Glutamatergic neuron (in vitro differentiated cells): ENCODE measurements at regions not wholly inside any gene's neighbourhood (a gene's known extent, or its start where the extent isn't known, plus 50 kb on each side); places are given as distances from the start of the nearest gene placed in this dataset.

Experiments
- DNase-seq: peaks from one replicate; pipeline ENCODE4 v3.0.0; 2022
- H3K27ac Mint-ChIP-seq: one replicate; pipeline ENCODE4 v1.8.0; 2020; ENCODE audit warnings: mild to moderate bottlenecking, mixed read lengths, inconsistent platforms; ENCODE audit not compliant: unreplicated experiment
- H3K27me3 Mint-ChIP-seq: one replicate; pipeline ENCODE4 v1.8.0; 2020; ENCODE audit warnings: mild to moderate bottlenecking, moderate library complexity, mixed read lengths, inconsistent platforms; ENCODE audit not compliant: unreplicated experiment
- H3K36me3 Mint-ChIP-seq: one replicate; pipeline ENCODE4 v1.8.0; 2020; ENCODE audit warnings: mild to moderate bottlenecking, mixed read lengths, inconsistent platforms; ENCODE audit not compliant: unreplicated experiment
- H3K4me1 Mint-ChIP-seq: one replicate; pipeline ENCODE4 v1.8.0; 2020; ENCODE audit warnings: mild to moderate bottlenecking, low read depth, mixed read lengths, inconsistent platforms; ENCODE audit not compliant: unreplicated experiment
- H3K4me3 Mint-ChIP-seq: one replicate; pipeline ENCODE4 v1.8.0; 2020; ENCODE audit warnings: mild to moderate bottlenecking, mixed read lengths, inconsistent platforms; ENCODE audit not compliant: unreplicated experiment
- H3K9me3 Mint-ChIP-seq: one replicate; pipeline ENCODE4 v1.8.0; 2020; ENCODE audit warnings: mild to moderate bottlenecking, moderate library complexity, mixed read lengths, inconsistent platforms; ENCODE audit not compliant: unreplicated experiment
- TF ChIP-seq, protein P1 (sequence below): fragments of 200-600 bp; sonication (generic); IDR thresholded peaks from one replicate; pipeline ENCODE4 v1.5.0; 2021; ENCODE audit not compliant: partially characterized antibody, unreplicated experiment

DNA sequence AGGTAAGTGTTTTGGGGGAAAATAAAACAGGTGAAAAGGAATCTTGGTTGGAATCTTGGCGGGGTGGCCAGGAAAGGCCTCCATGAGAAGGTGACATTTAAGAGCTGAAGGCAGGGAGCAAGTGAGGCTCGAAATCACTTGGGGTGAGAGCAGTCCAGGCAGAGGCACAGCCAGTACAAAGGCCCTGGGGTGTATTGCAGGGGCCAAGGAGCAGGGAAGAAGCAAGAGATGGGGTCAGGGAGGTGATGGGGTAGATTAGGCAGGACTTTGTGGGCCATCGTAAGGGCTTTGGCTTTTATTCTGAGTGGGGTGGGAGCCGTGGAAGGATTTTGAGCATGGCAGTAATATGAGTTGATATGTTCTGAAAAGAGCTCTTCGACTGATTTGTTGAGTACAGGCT, 551.1 kb downstream of the MN1 start:
- H3K27me3 Mint-ChIP-seq, result peaks cover 10% of the 10 kb centered on the region
- peaks cover 8% of the 10 kb centered on the region for H3K36me3 Mint-ChIP-seq
- no peak overlapping the region for H3K27ac Mint-ChIP-seq
- TF ChIP-seq, protein P1, sequence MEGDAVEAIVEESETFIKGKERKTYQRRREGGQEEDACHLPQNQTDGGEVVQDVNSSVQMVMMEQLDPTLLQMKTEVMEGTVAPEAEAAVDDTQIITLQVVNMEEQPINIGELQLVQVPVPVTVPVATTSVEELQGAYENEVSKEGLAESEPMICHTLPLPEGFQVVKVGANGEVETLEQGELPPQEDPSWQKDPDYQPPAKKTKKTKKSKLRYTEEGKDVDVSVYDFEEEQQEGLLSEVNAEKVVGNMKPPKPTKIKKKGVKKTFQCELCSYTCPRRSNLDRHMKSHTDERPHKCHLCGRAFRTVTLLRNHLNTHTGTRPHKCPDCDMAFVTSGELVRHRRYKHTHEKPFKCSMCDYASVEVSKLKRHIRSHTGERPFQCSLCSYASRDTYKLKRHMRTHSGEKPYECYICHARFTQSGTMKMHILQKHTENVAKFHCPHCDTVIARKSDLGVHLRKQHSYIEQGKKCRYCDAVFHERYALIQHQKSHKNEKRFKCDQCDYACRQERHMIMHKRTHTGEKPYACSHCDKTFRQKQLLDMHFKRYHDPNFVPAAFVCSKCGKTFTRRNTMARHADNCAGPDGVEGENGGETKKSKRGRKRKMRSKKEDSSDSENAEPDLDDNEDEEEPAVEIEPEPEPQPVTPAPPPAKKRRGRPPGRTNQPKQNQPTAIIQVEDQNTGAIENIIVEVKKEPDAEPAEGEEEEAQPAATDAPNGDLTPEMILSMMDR, result no peak
- H3K4me1 Mint-ChIP-seq, result no peaks in the 10 kb centered on the region
- no peak for DNase-seq
- H3K9me3 Mint-ChIP-seq, result no peaks in the 10 kb centered on the region
- H3K4me3 Mint-ChIP-seq, result no peak overlapping the region

DNA sequence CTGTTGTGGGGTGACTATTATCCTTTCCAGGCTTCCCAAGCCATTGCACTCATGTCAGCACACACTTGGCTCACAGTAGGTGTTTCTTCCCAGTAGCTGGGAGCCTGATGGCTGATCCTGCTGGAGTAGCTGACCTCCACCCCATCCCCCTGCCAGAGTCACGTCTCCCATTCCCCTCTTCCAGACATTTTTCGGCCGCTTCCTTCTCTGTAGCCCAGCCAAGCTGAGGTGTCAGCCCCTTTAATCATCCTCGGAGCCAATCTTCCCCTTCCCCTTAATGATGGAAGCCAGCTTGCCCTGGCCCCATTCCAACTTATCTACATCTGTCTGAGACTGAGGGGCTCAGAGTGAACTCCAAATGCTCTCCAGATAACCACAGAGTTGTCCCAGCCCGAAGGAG, 550.7 kb downstream of the MN1 start:
- H3K4me3 Mint-ChIP-seq, result no peak overlapping the region
- H3K36me3 Mint-ChIP-seq, result peaks cover 12% of the 10 kb centered on the region
- TF ChIP-seq, protein P1, result no peak
- DNase-seq, result no peak
- H3K4me1 Mint-ChIP-seq, result no peaks in the 10 kb centered on the region
- no peaks in the 10 kb centered on the region for H3K9me3 Mint-ChIP-seq
- H3K27ac Mint-ChIP-seq, result no peak overlapping the region
- peaks cover 10% of the 10 kb centered on the region for H3K27me3 Mint-ChIP-seq

DNA sequence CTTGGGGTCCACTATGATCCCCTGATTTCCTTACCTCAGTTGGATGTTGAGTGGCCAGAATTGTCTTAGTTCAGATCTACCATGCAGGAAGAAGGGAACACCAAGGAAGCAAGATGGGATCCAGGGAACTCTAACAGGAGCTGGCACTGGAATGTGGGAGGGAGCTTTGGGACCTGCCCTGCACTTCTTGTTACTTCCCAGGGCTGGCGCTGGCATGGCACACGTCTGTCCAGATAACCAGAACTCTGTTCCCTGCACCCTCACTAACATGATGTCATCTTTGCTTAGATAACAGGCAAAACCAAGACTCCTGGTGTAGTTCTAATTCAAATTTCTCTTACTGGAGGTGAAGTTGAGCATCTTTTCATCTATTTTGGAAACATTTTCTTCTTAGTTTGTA, 550.0 kb downstream of the MN1 start:
- peaks cover 15% of the 10 kb centered on the region for H3K36me3 Mint-ChIP-seq
- peaks cover 10% of the 10 kb centered on the region for H3K27me3 Mint-ChIP-seq
- no peak for DNase-seq
- H3K27ac Mint-ChIP-seq, result no peak overlapping the region
- TF ChIP-seq, protein P1, result no peak
- no peak overlapping the region for H3K4me3 Mint-ChIP-seq
- no peaks in the 10 kb centered on the region for H3K9me3 Mint-ChIP-seq
- no peaks in the 10 kb centered on the region for H3K4me1 Mint-ChIP-seq

DNA sequence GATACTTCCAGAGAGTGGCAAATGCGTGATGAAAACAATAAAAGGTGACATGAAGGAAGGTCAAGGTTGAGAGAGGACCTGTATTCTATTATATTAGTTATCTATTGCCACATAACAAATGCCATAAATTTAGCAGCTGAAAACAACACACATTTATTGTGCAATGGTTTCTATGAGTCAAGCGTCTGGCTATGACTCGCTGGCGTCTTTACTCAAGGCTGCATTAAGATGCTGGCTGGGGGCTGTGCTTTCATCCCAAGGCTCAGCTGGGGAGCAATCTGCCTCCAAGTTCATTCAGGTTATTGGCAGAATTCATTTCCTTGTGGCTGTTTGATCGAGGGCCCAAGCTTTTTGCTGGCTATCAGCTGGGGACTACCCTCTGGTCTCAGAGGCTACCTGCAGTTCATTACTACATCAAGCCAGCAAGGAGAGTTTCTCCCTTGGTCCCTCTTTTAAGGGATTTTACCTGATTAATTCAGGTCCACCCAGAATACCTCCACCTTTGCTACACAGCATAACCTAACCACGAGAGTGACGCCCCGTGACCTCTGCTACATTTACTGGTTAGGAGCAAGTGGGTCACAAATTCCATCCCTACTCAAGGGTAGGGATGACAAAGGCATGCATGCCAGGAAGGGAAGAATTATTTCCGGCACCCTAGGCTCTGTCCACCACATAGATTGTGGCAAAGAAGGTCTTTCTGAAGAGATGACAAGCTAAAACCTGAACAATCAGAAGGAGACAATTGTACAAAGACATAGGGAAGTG, 549.1 kb downstream of the MN1 start:
- Mint-ChIP-seq H3K27ac (no peak overlapping the region), H3K4me1 (no peaks in the 10 kb centered on the region), H3K9me3 (no peaks in the 10 kb centered on the region)

More for the DNA sequence above, 549.1 kb downstream of the MN1 start:
- peaks cover 16% of the 10 kb centered on the region for H3K36me3 Mint-ChIP-seq
- peaks cover 8% of the 10 kb centered on the region for H3K27me3 Mint-ChIP-seq
- TF ChIP-seq, protein P1, result no peak
- no peak for DNase-seq
- no peak overlapping the region for H3K4me3 Mint-ChIP-seq
